Natural killer cell treated with Interleukin-12 subunit alpha and Interleukin-12 subunit beta and Interleukin-15 and Interleukin-18, amount 100 ng/mL, for 72 hours (primary cell): ENCODE measurements at regions not wholly inside any gene's neighbourhood (a gene's known extent, or its start where the extent isn't known, plus 50 kb on each side); places are given as distances from the start of the nearest gene placed in this dataset.
"Not testable (repeated sequence)": the region's sequence is repeated elsewhere in the genome, so short reads cannot be mapped to it uniquely, and the experiment has no call there.

ENCODE experiments used
- ATAC-seq, 2 donors: fragments of 150-1000 bp; cut with Tn5 transposase in 1 of 2; sonication (Bioruptor Pico), chemical (Tn5 transposase) in 1 of 2; 2 replicates each; pipeline ENCODE4 v1.10.0; 2021
- DNase-seq: peaks from one replicate; pipeline ENCODE4 v3.0.0; 2022; ENCODE audit warnings: low spot score
- H3K27ac Mint-ChIP-seq, 2 donors: 1 replicate in 1 of 2; 2 replicates in 1 of 2; pipeline ENCODE4 v1.8.0; 2022; ENCODE audit warnings: mixed read lengths in 2 of 2, mild to moderate bottlenecking in 1 of 2, moderate library complexity in 1 of 2
- H3K27me3 Mint-ChIP-seq, 2 donors: 1 replicate in 1 of 2; 2 replicates in 1 of 2; pipeline ENCODE4 v1.8.0; 2022; ENCODE audit warnings: mixed read lengths in 2 of 2
- H3K36me3 Mint-ChIP-seq: one replicate; pipeline ENCODE4 v1.8.0; 2022; ENCODE audit warnings: mixed read lengths
- H3K4me1 Mint-ChIP-seq, 2 donors: 1 replicate in 1 of 2; 2 replicates in 1 of 2; pipeline ENCODE4 v1.8.0; 2022; ENCODE audit warnings: low read depth in 2 of 2, mixed read lengths in 2 of 2, mild to moderate bottlenecking in 1 of 2
- H3K4me3 Mint-ChIP-seq: one replicate; pipeline ENCODE4 v1.8.0; 2022; ENCODE audit warnings: mixed read lengths
- H3K9me3 Mint-ChIP-seq: 2 replicates; pipeline ENCODE4 v1.8.0; 2022; ENCODE audit warnings: mixed read lengths

DNA sequence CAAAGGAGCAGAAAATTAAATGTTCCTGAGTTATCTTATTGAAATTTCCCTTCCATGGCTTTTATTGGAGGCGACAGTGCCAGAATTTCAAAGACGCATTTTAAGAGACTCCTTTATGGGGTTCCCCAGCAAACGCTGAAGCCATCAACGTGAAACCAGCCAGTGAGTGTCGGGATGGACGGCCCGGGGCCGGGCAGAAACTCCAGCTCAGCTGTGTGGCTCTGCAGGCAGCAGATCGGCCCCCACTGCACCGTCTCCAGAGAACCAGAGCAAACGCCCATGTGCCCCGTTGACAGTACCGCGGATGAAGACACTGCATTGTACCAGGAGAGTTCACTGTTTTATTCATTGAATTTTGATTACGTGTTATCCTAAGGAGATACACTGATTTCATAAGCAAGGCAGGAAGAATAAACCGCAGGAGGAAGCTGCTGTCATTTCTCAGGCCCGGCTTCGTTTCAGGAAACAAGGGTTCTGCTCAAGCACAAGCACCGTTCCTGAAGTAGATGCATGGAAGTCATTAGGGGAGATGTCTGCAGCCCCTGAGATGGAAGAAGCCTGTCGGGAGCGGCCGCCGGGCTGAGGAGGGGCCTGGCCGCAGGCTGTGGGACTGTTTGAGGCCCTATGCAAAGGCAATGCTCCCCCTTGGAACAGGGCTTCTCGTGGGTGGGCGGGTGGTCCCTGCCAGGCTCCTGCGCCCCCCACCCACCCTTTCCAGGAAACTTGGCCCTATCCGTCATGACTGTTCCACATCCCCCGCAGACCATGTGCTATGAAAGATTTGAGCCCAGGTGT is 639.7 kb downstream of the TBC1D22A start:
- H3K36me3 Mint-ChIP-seq, result no peaks in the 10 kb centered on the region
- H3K27me3 Mint-ChIP-seq, result peaks cover 2 to 8% of the 10 kb centered on the region in 2 donors
- no peaks in the 10 kb centered on the region for H3K4me1 Mint-ChIP-seq
- H3K9me3 Mint-ChIP-seq, result no peaks in the 10 kb centered on the region
- DNase-seq (no peak), ATAC-seq (no peak)
- H3K27ac Mint-ChIP-seq, result no peak overlapping the region
- H3K4me3 Mint-ChIP-seq, result no peak overlapping the region

DNA sequence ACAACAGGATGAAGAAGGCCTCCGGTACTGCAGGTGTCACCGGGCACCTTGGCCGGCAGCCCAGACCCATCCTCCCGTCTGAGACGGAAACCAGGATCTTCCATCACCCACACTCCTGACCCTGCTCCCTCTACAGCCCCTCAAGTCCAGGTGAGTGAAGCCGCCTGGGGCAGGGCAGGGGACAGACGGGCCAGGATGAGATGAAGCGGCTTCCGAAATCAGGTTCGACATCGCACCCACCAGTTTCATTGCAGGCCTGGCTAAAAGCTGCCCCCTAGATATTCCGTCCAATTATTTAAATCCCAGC is 639.1 kb downstream of the TBC1D22A start:
- no peak overlapping the region for H3K27ac Mint-ChIP-seq
- DNase-seq (no peak), ATAC-seq (no peak)
- no peaks in the 10 kb centered on the region for H3K36me3 Mint-ChIP-seq
- H3K27me3 Mint-ChIP-seq, result peaks cover 2 to 8% of the 10 kb centered on the region in 2 donors
- H3K9me3 Mint-ChIP-seq, result no peaks in the 10 kb centered on the region
- H3K4me3 Mint-ChIP-seq, result no peak overlapping the region
- no peaks in the 10 kb centered on the region for H3K4me1 Mint-ChIP-seq

DNA sequence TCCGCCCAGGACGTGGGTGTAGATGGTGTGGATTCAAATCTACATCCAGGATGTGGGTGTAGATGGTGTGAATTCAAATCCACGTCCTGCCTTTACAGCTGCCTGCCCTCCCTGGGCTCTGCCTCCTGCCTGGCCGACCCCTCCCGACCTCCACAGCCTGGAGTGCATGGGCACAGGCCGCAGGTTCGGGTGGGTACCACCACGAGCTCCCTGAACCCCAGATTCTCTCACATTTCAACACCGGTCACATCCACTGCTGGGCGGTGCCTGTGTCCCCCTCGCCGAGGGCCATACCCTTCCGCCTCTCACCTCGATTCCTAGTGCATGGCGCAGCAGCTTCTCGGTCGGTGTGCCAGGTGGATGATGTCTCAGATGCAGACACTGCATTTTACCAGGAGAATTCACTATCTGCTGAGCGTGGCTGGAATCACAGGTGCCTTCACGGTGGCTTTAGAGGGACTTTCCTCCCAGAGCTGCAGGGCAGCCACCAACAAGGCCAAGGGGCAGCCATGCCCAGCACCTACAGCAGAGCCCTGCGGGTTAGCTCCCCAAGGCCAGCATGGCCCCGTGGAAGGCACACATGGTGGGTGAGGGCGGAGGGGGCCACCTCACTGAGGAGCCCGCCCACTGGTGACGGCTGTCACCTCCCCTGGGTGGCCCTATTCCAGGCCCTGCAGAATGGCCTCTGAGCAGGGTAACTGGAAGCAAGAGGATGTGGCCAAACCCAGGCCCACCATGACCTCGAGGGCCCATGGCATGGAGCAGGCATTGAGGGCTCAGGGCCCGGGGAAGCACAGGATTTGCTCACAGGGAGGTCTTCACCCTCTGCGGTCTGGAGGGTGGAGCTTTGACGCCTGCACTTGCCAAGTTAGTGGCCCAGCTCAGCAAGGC is 638.5 kb downstream of the TBC1D22A start:
- Mint-ChIP-seq H3K36me3 (no peaks in the 10 kb centered on the region), H3K9me3 (no peaks in the 10 kb centered on the region), H3K27ac (no peak overlapping the region), H3K4me1 (no peaks in the 10 kb centered on the region), H3K27me3 (peaks cover 2 to 8% of the 10 kb centered on the region in 2 donors), H3K4me3 (no peak overlapping the region)
- ATAC-seq (no peak), DNase-seq (no peak)

DNA sequence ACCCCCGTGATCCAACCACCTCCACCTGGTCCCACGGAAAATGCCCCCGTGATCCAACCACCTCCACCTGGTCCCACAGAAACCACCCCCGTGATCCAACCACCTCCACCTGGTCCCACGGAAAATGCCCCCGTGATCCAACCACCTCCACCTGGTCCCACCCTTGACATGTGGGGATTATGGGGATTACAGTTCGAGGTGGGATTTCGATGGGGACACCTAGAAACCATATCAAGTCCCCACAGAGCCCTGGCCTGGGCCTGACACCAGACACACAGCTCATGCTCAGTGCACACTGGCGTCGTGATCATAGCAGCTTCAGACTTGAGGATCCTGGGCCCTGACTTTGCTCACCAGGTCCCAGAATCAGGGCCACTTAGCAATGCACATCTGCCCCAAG is 637.7 kb downstream of the TBC1D22A start:
- DNase-seq, H3K36me3 Mint-ChIP-seq, H3K9me3 Mint-ChIP-seq, H3K4me3 Mint-ChIP-seq, H3K4me1 Mint-ChIP-seq, H3K27me3 Mint-ChIP-seq, ATAC-seq, H3K27ac Mint-ChIP-seq: not testable (repeated sequence)

DNA sequence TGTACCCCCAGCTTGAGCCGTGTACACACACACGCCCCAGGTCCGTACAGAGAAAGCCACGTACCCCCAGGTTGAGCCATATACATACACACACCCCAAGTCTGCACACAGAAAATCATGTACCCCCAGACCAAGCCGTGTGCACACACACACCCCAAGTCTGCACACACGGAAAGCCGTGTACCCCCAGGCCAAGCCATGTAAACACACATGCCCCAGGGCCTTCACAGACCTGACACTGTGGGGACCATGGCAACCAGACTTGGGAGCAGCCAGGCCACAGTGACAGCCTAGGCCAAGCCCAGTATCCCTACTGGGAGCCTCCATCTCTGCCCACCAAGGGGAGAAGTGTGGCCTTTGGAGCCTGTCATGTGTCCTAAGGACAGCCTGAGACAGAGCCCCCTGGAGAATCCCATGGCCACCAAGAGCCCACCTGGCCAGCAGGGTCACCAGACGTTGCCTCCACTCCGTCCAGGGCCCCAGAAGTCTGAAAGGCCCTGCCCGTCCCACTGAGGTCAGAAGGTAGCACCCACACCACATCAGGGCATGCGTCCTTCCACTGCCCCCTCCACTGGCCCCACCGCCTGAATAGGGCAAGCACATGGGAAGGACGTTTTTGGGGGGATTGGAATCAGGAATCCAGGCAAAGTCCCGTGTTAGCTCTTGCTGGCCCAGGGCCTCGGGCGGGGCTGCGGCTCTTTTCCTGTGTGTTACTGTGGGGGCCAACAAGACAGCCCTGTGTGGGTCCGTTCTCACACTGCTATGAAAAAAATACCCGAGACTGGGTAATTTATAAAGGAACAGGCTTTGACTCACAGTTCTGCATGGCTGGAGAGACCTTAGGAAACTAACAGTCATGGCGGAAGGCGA is 636.7 kb downstream of the TBC1D22A start:
- ATAC-seq (no peak), DNase-seq (no peak)
- Mint-ChIP-seq H3K27ac (no peak overlapping the region), H3K9me3 (no peaks in the 10 kb centered on the region), H3K4me1 (no peaks in the 10 kb centered on the region), H3K27me3 (peaks cover 2 to 8% of the 10 kb centered on the region in 2 donors), H3K36me3 (no peaks in the 10 kb centered on the region), H3K4me3 (no peak overlapping the region)

DNA sequence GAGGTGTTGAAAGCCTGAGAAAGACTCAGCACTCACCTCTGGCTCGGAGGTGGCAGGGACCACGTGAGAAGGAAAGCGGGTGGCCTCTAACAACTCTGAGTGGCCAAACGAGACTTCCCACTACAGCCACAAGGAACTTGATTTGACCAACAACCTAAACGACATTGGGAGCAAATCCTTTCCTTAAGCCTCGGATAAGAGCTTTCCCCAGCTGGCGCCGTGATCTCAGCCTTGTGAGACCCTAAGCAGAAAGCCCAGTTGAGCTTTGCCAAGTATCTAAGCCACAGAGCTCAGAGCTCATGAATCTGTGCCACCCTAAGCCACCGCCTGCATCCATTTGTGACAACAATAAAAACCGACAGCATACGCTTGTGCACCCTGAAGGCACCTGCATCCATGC is 636.0 kb downstream of the TBC1D22A start:
- no peaks in the 10 kb centered on the region for H3K9me3 Mint-ChIP-seq
- ATAC-seq (no peak), DNase-seq (no peak)
- H3K4me3 Mint-ChIP-seq, result no peak overlapping the region
- peaks cover 2 to 8% of the 10 kb centered on the region in 2 donors for H3K27me3 Mint-ChIP-seq
- H3K27ac Mint-ChIP-seq, result no peak overlapping the region
- H3K36me3 Mint-ChIP-seq, result no peaks in the 10 kb centered on the region
- no peaks in the 10 kb centered on the region for H3K4me1 Mint-ChIP-seq

DNA sequence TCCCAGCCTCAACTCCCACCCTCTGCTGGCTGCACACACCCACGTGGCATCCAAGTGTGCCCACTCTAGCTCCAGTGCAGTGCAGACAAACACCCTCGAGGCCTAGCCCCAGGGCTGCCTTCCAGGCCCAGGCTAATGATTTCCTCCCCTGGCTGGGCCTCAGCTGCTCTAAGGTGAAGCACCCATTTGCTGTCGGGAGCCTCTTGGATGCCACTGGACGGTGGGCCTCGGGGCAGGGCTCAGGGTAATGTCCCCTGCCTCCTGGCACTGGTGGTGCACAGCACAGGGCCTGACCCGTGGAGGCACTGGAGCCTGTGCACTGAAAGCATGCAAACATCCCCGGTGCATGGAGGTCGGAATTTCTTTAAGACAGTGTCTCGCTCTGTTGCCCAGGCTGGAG is 635.2 kb downstream of the TBC1D22A start:
- ATAC-seq (no peak), DNase-seq (no peak)
- H3K4me3 Mint-ChIP-seq, result no peak overlapping the region
- no peak overlapping the region for H3K27ac Mint-ChIP-seq
- H3K27me3 Mint-ChIP-seq, result peaks cover 2% of the 10 kb centered on the region in 2 donors
- no peaks in the 10 kb centered on the region for H3K4me1 Mint-ChIP-seq
- H3K9me3 Mint-ChIP-seq, result no peaks in the 10 kb centered on the region
- H3K36me3 Mint-ChIP-seq, result no peaks in the 10 kb centered on the region

DNA sequence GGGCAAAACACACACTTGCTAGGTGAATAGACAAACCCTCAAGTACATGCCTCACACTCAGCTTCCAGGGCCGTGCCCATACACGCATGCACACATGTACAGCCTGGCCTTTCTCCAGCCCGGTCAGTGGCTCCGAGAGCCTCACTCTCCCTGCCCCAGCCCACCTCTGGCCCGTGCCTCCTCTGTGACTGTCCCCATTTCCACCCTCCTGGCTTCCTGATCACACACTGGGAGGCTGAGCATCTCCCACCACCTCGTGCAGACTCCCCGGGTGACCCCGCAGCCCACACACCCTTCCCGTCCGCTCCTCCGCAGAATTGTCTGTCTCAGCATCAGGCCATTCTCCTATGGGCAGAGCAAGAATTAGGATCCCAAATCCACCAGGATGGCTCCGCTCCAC is 634.1 kb downstream of the TBC1D22A start:
- H3K4me1 Mint-ChIP-seq, result no peaks in the 10 kb centered on the region

DNA sequence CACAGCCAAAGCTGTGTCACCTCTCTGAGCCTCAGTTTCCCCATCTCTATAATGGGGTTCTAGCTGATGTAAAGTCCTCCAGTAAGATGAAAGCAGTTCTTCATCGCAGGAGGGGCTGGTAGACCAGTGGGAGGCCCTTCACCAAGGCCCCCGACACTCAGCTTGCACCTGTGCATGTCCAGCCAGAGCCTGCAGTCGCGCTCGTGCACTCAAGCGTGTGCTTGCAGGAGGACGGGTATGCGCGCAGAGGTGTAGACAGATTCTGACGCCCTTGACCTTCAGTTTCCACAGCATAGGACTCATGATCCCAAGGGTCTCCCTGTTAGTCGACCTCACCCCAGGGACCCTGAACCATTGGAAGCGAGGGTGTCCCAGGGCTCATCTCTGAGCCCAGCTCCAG is 633.7 kb downstream of the TBC1D22A start:
- Mint-ChIP-seq H3K4me1 (no peaks in the 10 kb centered on the region), H3K9me3 (no peaks in the 10 kb centered on the region), H3K4me3 (no peak overlapping the region), H3K27me3 (no peaks in the 10 kb centered on the region), H3K36me3 (no peaks in the 10 kb centered on the region), H3K27ac (no peak overlapping the region)
- DNase-seq (no peak), ATAC-seq (no peak)

More for the DNA sequence above, 634.1 kb downstream of the TBC1D22A start:
- H3K27me3 Mint-ChIP-seq, result no peaks in the 10 kb centered on the region
- DNase-seq, result no peak
- no peak overlapping the region for H3K4me3 Mint-ChIP-seq
- H3K36me3 Mint-ChIP-seq, result no peaks in the 10 kb centered on the region
- no peaks in the 10 kb centered on the region for H3K9me3 Mint-ChIP-seq
- no peak for ATAC-seq
- no peak overlapping the region for H3K27ac Mint-ChIP-seq

DNA sequence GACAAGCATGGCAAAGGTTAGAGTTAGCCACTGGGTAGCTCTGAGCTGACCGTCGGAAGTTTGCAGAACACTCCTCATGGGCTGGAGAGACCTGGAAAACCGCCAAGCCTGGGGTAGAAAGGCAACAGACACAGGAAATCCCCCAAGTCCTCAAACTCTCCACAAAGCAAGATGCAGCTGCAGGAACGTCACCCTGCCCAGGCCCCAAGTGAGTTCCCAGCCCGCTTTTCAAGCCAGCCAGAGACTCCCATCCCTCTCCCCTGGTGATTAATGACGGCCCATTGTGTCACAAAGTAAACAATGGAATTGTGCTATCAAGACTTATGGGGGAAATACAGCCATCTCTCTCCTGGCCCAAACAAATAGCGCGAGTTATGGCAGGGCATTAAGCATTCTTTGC is 633.0 kb downstream of the TBC1D22A start:
- no peaks in the 10 kb centered on the region for H3K9me3 Mint-ChIP-seq

DNA sequence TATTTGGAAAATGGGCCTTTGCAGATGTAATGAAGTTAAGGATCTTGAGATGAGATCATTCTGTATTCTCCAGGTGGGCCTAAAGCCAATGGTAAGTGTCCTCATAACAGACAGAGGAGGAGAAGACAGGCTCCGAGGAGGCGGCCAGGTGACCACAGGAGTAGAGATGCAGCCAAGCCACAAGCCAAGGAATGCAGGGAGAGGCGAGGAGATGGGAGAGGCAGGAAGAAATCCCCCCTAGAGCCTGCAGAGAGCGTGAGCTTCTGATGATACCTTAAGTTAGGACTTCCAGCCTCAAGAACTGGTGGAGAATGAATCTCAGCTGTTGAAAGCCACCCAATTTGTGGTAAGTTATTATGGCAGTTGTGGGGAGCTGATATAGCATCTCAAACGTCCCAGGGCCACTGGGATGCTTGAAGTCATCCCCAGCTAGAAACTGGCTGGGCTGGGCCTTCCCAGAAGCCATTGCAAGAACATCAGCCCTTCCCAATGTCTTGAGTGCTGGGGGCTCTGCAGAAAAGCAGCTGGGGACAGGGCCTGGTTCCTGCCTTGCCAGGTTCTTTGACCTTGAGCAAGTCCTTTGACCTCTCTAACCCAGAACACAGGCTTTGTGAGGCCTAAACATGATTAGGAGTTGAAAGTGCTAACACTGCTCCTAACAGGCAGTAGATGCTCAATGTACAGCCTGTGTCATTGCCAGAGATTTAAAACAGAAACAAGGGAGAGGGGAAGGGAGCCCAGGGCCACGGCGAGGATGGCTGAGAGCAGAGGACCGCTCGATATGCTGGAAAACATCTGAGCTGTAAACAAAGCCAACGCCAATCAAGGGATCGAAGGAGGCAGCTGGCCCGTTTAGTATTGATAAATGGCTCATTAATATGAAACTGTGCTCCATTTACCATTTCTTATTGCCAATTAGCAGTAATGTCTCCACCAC is 632.3 kb downstream of the TBC1D22A start:
- H3K4me1 Mint-ChIP-seq, result no peaks in the 10 kb centered on the region
- H3K36me3 Mint-ChIP-seq, result no peaks in the 10 kb centered on the region
- no peak overlapping the region for H3K4me3 Mint-ChIP-seq
- H3K27ac Mint-ChIP-seq, result no peak overlapping the region
- H3K27me3 Mint-ChIP-seq, result no peaks in the 10 kb centered on the region
- ATAC-seq (no peak), DNase-seq (no peak)
- no peaks in the 10 kb centered on the region for H3K9me3 Mint-ChIP-seq

More for the DNA sequence above, 633.0 kb downstream of the TBC1D22A start:
- Mint-ChIP-seq H3K4me1 (no peaks in the 10 kb centered on the region), H3K36me3 (no peaks in the 10 kb centered on the region), H3K27ac (no peak overlapping the region), H3K4me3 (no peak overlapping the region), H3K27me3 (no peaks in the 10 kb centered on the region)
- no peak for ATAC-seq
- DNase-seq, result no peak

DNA sequence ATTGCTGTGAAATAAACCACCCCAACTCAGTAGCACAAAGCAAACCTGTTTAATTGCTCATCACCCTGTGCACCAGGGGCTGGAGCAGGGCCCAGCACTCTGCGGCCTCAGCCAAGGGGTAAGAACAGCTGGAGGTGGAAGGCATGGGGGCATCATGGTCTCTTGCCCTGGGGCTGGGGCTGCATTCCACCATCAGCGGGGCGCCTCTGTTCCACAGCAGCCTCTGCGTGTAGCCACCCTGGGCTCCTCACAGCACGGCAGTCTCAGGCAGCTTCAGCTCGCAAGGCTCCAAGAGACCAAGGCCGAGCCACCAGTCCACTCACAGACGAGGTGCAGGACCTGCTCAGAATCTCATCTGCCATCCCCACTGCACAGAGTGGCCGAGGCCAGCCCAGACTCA is 630.7 kb downstream of the TBC1D22A start:
- Mint-ChIP-seq H3K27ac (no peak overlapping the region), H3K4me3 (no peak overlapping the region), H3K4me1 (no peaks in the 10 kb centered on the region), H3K9me3 (no peaks in the 10 kb centered on the region), H3K27me3 (no peaks in the 10 kb centered on the region), H3K36me3 (no peaks in the 10 kb centered on the region)
- ATAC-seq (no peak), DNase-seq (no peak)

DNA sequence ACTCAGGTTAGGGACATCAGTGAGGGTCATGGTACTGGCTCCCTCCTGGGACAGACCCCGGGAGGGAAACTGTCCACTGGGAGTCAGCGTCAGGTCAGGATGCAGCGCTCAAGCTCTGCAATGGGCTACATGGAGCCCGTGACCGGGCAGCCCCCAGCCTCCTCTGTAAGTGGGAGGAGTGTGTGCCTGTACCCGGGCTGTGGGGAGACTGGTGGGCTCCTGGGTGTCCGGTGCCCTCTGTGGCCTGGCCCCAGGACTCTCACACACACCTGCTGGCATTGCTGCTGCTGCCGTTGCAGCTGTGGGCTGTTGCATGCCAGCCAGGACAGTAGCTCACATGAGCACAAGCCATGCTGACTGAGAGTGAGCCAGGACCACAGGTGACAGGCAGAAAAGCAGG is 630.3 kb downstream of the TBC1D22A start:
- H3K4me1 Mint-ChIP-seq, result no peaks in the 10 kb centered on the region
- no peaks in the 10 kb centered on the region for H3K36me3 Mint-ChIP-seq
- no peaks in the 10 kb centered on the region for H3K27me3 Mint-ChIP-seq
- no peak overlapping the region for H3K27ac Mint-ChIP-seq
- no peak for ATAC-seq
- DNase-seq, result no peak
- no peak overlapping the region for H3K4me3 Mint-ChIP-seq
- no peaks in the 10 kb centered on the region for H3K9me3 Mint-ChIP-seq
